PC-3 (cell line): ENCODE measurements at regions not wholly inside any gene's neighbourhood (a gene's known extent, or its start where the extent isn't known, plus 50 kb on each side); places are given as distances from the start of the nearest gene placed in this dataset.

Source experiments
- ATAC-seq: fragments of 200-7000 bp; cut with Tn5 transposase; 2 replicates; pipeline ENCODE4 v1.9.1; 2020; ENCODE audit warnings: mild to moderate bottlenecking, moderate library complexity
- BruUV-seq: library from RNA; stranded (reverse); fragments of 400-500 nt; replicated peaks from 2 replicates; lab custom pipeline; 2021; lab: Mats Ljungman, UMichigan
- CTCF ChIA-PET: fragments of 300-600 bp; sonication (Branson Sonifier 250); formaldehyde crosslinking; loops from one replicate; lab custom pipeline; 2022; ENCODE audit warnings: antibody characterized with exemption; lab: Charles Lee
- POLR2A ChIA-PET: fragments of 300-600 bp; sonication (Branson Sonifier 250); formaldehyde crosslinking; loops from one replicate; lab custom pipeline; 2022; ENCODE audit warnings: antibody characterized with exemption; ENCODE audit not compliant: unreplicated experiment; lab: Charles Lee
- DNase-seq: peaks from one replicate; pipeline ENCODE4 v3.0.0-alpha.2; 2015
- H2AFZ ChIP-seq: fragments of 300-600 bp; sonication (generic); 2 replicates; pipeline ENCODE4 v1.6.0; 2016; ENCODE audit warnings: antibody characterized with exemption, low read length
- H3F3A ChIP-seq: fragments of 300-600 bp; sonication (generic); one replicate; pipeline ENCODE4 v1.6.0; 2017; ENCODE audit warnings: antibody characterized with exemption, low read length, control low read depth, mild to moderate bottlenecking; ENCODE audit not compliant: unreplicated experiment
- H3K27ac ChIP-seq: fragments of 300-600 bp; sonication (generic); 2 replicates; pipeline ENCODE4 v1.5.1; 2016; ENCODE audit warnings: mild to moderate bottlenecking, low read length
- H3K27me3 ChIP-seq: fragments of 300-600 bp; sonication (generic); 2 replicates; pipeline ENCODE4 v1.6.1; 2016; ENCODE audit warnings: low read length, mixed read lengths
- H3K36me3 ChIP-seq: fragments of 300-600 bp; sonication (generic); 2 replicates; pipeline ENCODE4 v1.6.1; 2016; ENCODE audit warnings: low read depth, mixed run types, low read length, mixed read lengths
- H3K4me1 ChIP-seq: fragments of 300-600 bp; sonication (generic); 2 replicates; pipeline ENCODE4 v1.5.1; 2016; ENCODE audit warnings: low read length; ENCODE audit not compliant: insufficient read depth
- H3K4me2 ChIP-seq: fragments of 300-600 bp; sonication (generic); 2 replicates; pipeline ENCODE4 v1.6.0; 2016; ENCODE audit warnings: low read length
- H3K4me3 ChIP-seq: fragments of 300-600 bp; sonication (generic); 2 replicates; pipeline ENCODE4 v1.5.1; 2016; ENCODE audit warnings: mild to moderate bottlenecking, low read length, mixed read lengths
- H3K79me2 ChIP-seq: fragments of 300-600 bp; sonication (generic); 2 replicates; pipeline ENCODE4 v1.6.1; 2017; ENCODE audit warnings: low read length, mixed read lengths
- H3K9ac ChIP-seq: fragments of 300-600 bp; sonication (generic); 2 replicates; pipeline ENCODE4 v1.6.0; 2016; ENCODE audit warnings: mild to moderate bottlenecking, low read length
- H3K9me2 ChIP-seq: fragments of 300-600 bp; sonication (generic); replicated peaks from 2 replicates; pipeline ENCODE4 v1.6.1; 2016; ENCODE audit warnings: mixed run types, low read length, mixed read lengths
- H3K9me3 ChIP-seq: fragments of 300-600 bp; sonication (generic); 2 replicates; pipeline ENCODE4 v1.6.1; 2016; ENCODE audit warnings: low read length, mixed read lengths
- H4K20me1 ChIP-seq: fragments of 300-600 bp; sonication (generic); 2 replicates; pipeline ENCODE4 v1.6.1; 2016; ENCODE audit warnings: low read length, mixed read lengths
- CTCF ChIP-seq: fragments of 300-600 bp; sonication (generic); conservative IDR thresholded peaks from 2 replicates; pipeline ENCODE4 v1.5.1; 2017; ENCODE audit warnings: antibody characterized with exemption, low read depth, mild to moderate bottlenecking, low read length
- EZH2 ChIP-seq: fragments of 300-600 bp; sonication (generic); IDR thresholded peaks from one replicate; pipeline ENCODE4 v1.6.1; 2017; ENCODE audit warnings: antibody characterized with exemption, mild to moderate bottlenecking, low read length; ENCODE audit not compliant: unreplicated experiment
- EZH2phosphoT487 ChIP-seq: fragments of 300-600 bp; sonication (generic); IDR thresholded peaks from 2 replicates; pipeline ENCODE4 v1.6.1; 2018; ENCODE audit warnings: mild to moderate bottlenecking, antibody characterized with exemption, low read length, borderline replicate concordance
- intact Hi-C: fragments of 100-400 bp; cut with micrococcal nuclease; formaldehyde crosslinking; loops from 2 replicates; pipeline ENCODE4 v1.9.0; 2023

- peak; percentile 81 for DNase-seq
- Histone ChIP-seq H3K27me3 (no peaks in the 10 kb centered on the region), H3K4me1 (peaks cover 8% of the 10 kb centered on the region), H3K36me3 (no peaks in the 10 kb centered on the region), H2AFZ (no peak overlapping the region), H3F3A (no peaks in the 10 kb centered on the region), H3K9me2 (no peaks in the 10 kb centered on the region), H3K4me2 (no peak overlapping the region), H3K9ac (no peak overlapping the region), H3K9me3 (no peaks in the 10 kb centered on the region), H3K79me2 (no peaks in the 10 kb centered on the region), H3K4me3 (no peak overlapping the region), H3K27ac (no peak overlapping the region), H4K20me1 (no peaks in the 10 kb centered on the region)
- no TSS peak for BruUV-seq
- intact Hi-C loops, result loop anchor here (1.0 to 10.0 kb wide), 6 partner anchors 111 to 1016 kb away; no protein-coding TSS in a partner anchor
- ChIA-PET CTCF (interaction anchor here (1.2 kb wide), 3 partner anchors 99 to 314 kb away, joined by 3 to 6 read pairs (median 4); no protein-coding TSS in a partner anchor), POLR2A (interaction anchor here (0.6 kb wide), 2 partner anchors 182 to 314 kb away, joined by 3 to 7 read pairs; no protein-coding TSS in a partner anchor)
- peak; percentile 78 for TF ChIP-seq CTCF
- TF ChIP-seq EZH2, result no peak
- ATAC-seq, result peak; percentile 67
Observed at GRCh38 chr6:12602951-12603672, 113.5 kb upstream of the PHACTR1 start.

GRCh38 chr6:12603673-12604049, 112.9 kb upstream of the PHACTR1 start:
- Histone ChIP-seq H3K27ac (no peak overlapping the region), H3K36me3 (no peaks in the 10 kb centered on the region), H3K9me2 (no peaks in the 10 kb centered on the region), H3K9ac (no peak overlapping the region), H3K4me3 (no peak overlapping the region), H3K4me2 (no peak overlapping the region), H4K20me1 (no peaks in the 10 kb centered on the region), H2AFZ (no peak overlapping the region), H3K79me2 (no peaks in the 10 kb centered on the region), H3K4me1 (peaks cover 13% of the 10 kb centered on the region), H3K9me3 (no peaks in the 10 kb centered on the region), H3F3A (no peaks in the 10 kb centered on the region), H3K27me3 (no peaks in the 10 kb centered on the region)
- ATAC-seq (no peak), DNase-seq (no peak)
- ChIA-PET CTCF (interaction anchor here (1.2 kb wide), 3 partner anchors 99 to 314 kb away, joined by 3 to 6 read pairs (median 4); no protein-coding TSS in a partner anchor), POLR2A (no interaction called here)
- intact Hi-C loops, result loop anchor here (1.0 to 10.0 kb wide), 6 partner anchors 111 to 1016 kb away; no protein-coding TSS in a partner anchor
- TF ChIP-seq EZH2phosphoT487 (no peak), CTCF (peak; percentile 7; the same call in 1 of the 2 replicates)
- no TSS peak for BruUV-seq

- Histone ChIP-seq H3K9me3 (no peaks in the 10 kb centered on the region), H3K27me3 (no peaks in the 10 kb centered on the region), H3K9me2 (no peaks in the 10 kb centered on the region), H3F3A (no peaks in the 10 kb centered on the region), H3K4me1 (peaks cover 15% of the 10 kb centered on the region), H3K4me2 (peak overlapping the region; percentile 37), H3K79me2 (no peaks in the 10 kb centered on the region), H3K36me3 (no peaks in the 10 kb centered on the region), H3K9ac (no peak overlapping the region), H2AFZ (0 out of 2 replicates have a peak overlapping the region, but pooled peaks have one; percentile 51), H3K27ac (no peak overlapping the region), H4K20me1 (no peaks in the 10 kb centered on the region), H3K4me3 (no peak overlapping the region)
- BruUV-seq, result no TSS peak
- ChIA-PET CTCF (no interaction called here), POLR2A (no interaction called here)
- ATAC-seq (peak; percentile 72), DNase-seq (peak; percentile 82)
- TF ChIP-seq CTCF, result peak; percentile 91
- no peak for TF ChIP-seq EZH2phosphoT487
- intact Hi-C loops, result loop anchor here (1.0 to 10.0 kb wide), 3 partner anchors 315 to 951 kb away; no protein-coding TSS in a partner anchor
Observed at GRCh38 chr6:12605888-12606345, 110.7 kb upstream of the PHACTR1 start.
